ENCODE measurements at regions not wholly inside any gene's neighbourhood (a gene's known extent, or its start where the extent isn't known, plus 50 kb on each side); places are given as distances from the start of the nearest gene placed in this dataset.

DNA sequence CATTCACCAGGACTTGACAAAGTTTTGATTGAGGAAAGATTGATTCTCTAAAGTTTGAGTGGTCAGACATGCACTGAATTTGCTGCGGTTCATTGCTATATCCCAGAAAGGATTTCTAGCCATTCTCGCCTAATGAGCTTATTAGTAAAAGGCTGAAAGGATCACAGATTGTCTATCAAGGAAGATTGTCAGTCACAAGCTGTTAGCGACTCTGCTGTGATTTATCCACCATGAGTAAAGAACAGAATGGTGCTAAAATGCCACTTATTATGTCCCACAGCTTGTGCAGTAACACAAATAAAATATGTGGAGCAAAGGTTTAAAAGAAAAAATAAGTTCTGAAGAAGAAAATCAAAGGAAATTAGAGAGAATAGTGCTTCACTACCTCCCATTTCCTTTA, 701.2 kb upstream of the CDH7 start:
- Mint-ChIP-seq H3K4me3 (no peak overlapping the region), H3K9me3 (no peaks in the 10 kb centered on the region), H3K27me3 (ENCODE audit: insufficient read depth) (no peaks in the 10 kb centered on the region), H3K4me1 (peaks cover 4% of the 10 kb centered on the region), H3K36me3 (ENCODE audit: low read depth) (no peaks in the 10 kb centered on the region), H3K27ac (no peak overlapping the region)
- Histone ChIP-seq H3K9me3 (ENCODE audit: control insufficient read depth, low read length) (no peaks in the 10 kb centered on the region), H3K27ac (ENCODE audit: low read depth, low read length) (no peak overlapping the region), H3K27me3 (ENCODE audit: control insufficient read depth, insufficient read depth, low read length, poor library complexity, severe bottlenecking) (no peaks in the 10 kb centered on the region), H3K4me3 (ENCODE audit: low read length) (peak overlapping the region; percentile 7), H3K36me3 (ENCODE audit: control insufficient read depth, insufficient read depth, low read length) (no peaks in the 10 kb centered on the region), H3K9ac (ENCODE audit: extremely low read depth, low read length, poor library complexity, severe bottlenecking) (no peak overlapping the region), H3K4me1 (ENCODE audit: control insufficient read depth, insufficient read depth, low read length) (no peaks in the 10 kb centered on the region)
- DNase-seq, result no peak
- WGBS, 2 experiments (ENCODE audit: insufficient coverage in 1 of 2, insufficient read length in 1 of 2), result 78 to 88% methylated on average over 2 to 3 of the region's 3 CpGs
- no peak for TF ChIP-seq CTCF (conservative IDR thresholded peaks at IDR 0.05)

DNA sequence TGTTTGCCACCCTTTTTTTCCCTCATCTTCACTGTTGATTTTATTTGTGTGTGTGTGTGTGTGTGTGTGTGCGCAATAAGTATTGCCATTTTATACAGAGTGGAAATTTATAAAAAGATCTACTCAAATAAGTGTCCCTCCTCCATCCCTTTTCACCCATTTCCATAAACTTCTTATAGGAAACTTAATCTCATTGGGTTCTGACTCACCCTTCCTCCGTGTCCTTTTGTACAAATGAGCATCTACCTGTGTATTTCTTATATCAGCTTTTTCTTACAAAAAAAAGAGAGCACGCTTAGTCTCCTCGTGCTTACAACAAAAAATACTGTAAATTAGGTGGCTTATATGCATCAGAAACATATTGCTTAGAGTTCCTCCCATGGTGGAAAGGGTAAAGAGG, 711.2 kb upstream of the CDH7 start:
- H3K27ac Mint-ChIP-seq, result no peak overlapping the region
- H3K9me3 Mint-ChIP-seq, result no peaks in the 10 kb centered on the region
- no peak overlapping the region for H3K4me3 ChIP-seq (ENCODE audit: low read length)
- no peaks in the 10 kb centered on the region for H3K4me1 Mint-ChIP-seq
- no peak overlapping the region for H3K27ac ChIP-seq (ENCODE audit: low read depth, low read length)
- no peaks in the 10 kb centered on the region for H3K27me3 Mint-ChIP-seq (ENCODE audit: insufficient read depth)
- no peaks in the 10 kb centered on the region for H3K9me3 ChIP-seq (ENCODE audit: control insufficient read depth, low read length)
- no peak overlapping the region for H3K9ac ChIP-seq (ENCODE audit: extremely low read depth, low read length, poor library complexity, severe bottlenecking)
- H3K36me3 Mint-ChIP-seq (ENCODE audit: low read depth), result no peaks in the 10 kb centered on the region
- DNase-seq, result no peak
- no peaks in the 10 kb centered on the region for H3K4me1 ChIP-seq (ENCODE audit: control insufficient read depth, insufficient read depth, low read length)
- no peaks in the 10 kb centered on the region for H3K36me3 ChIP-seq (ENCODE audit: control insufficient read depth, insufficient read depth, low read length)
- no peaks in the 10 kb centered on the region for H3K27me3 ChIP-seq (ENCODE audit: control insufficient read depth, insufficient read depth, low read length, poor library complexity, severe bottlenecking)
- no peak overlapping the region for H3K4me3 Mint-ChIP-seq
- no peak for TF ChIP-seq CTCF (conservative IDR thresholded peaks at IDR 0.05)
- 96 to 100% methylated on average over 1 of the region's 4 CpGs for WGBS, 2 experiments (ENCODE audit: insufficient coverage in 1 of 2, insufficient read length in 1 of 2)

DNA sequence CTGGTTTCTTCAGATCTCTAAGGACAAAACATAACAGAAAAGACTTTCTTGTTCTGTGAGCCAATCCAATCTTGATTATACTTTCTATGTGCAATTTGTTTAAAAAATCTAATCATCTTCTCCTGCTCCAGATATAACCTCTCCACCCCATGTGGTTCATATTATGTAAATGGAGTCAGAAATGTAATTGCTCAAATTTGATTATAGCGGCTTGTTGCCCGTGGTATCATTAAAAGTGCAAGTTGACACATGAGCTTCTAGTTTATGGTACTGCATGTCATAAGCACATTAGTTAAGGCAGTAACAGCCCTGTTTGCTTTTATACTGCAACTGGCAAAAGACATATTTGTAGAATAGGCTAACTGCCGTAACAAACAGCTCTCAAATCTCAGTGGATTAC, 715.1 kb upstream of the CDH7 start:
- Mint-ChIP-seq H3K36me3 (ENCODE audit: low read depth) (no peaks in the 10 kb centered on the region), H3K27me3 (ENCODE audit: insufficient read depth) (no peaks in the 10 kb centered on the region), H3K4me3 (no peak overlapping the region), H3K9me3 (no peaks in the 10 kb centered on the region), H3K27ac (no peak overlapping the region), H3K4me1 (no peaks in the 10 kb centered on the region)
- no peaks in the 10 kb centered on the region for H3K27me3 ChIP-seq (ENCODE audit: control insufficient read depth, insufficient read depth, low read length, poor library complexity, severe bottlenecking)
- WGBS, 2 experiments (ENCODE audit: insufficient coverage in 1 of 2, insufficient read length in 1 of 2), result 95% methylated on average over 2 to 3 of the region's 3 CpGs
- no peak overlapping the region for H3K4me3 ChIP-seq (ENCODE audit: low read length)
- H3K27ac ChIP-seq (ENCODE audit: low read depth, low read length), result no peak overlapping the region
- no peak for TF ChIP-seq CTCF (conservative IDR thresholded peaks at IDR 0.05)
- H3K36me3 ChIP-seq (ENCODE audit: control insufficient read depth, insufficient read depth, low read length), result no peaks in the 10 kb centered on the region
- no peaks in the 10 kb centered on the region for H3K4me1 ChIP-seq (ENCODE audit: control insufficient read depth, insufficient read depth, low read length)
- no peak for DNase-seq
- H3K9ac ChIP-seq (ENCODE audit: extremely low read depth, low read length, poor library complexity, severe bottlenecking), result no peak overlapping the region
- H3K9me3 ChIP-seq (ENCODE audit: control insufficient read depth, low read length), result no peaks in the 10 kb centered on the region

All from endodermal cell (in vitro differentiated cells).